CD4-positive, alpha-beta T cell treated with Interleukin-15 for 1 hour (primary cell): ENCODE measurements at regions not wholly inside any gene's neighbourhood (a gene's known extent, or its start where the extent isn't known, plus 50 kb on each side); places are given as distances from the start of the nearest gene placed in this dataset.

Source experiments
- DNase-seq: peaks from one replicate; pipeline ENCODE4 v3.0.0-alpha.2; 2020

- no peak for DNase-seq
Measured at GRCh38 chr3:101172516-101172915, 147.9 kb downstream of the IMPG2 start.

- no peak for DNase-seq
Measured at GRCh38 chr3:101171681-101172191, 148.6 kb downstream of the IMPG2 start.

- no peak for DNase-seq
Measured at GRCh38 chr3:101170806-101171558, 149.4 kb downstream of the IMPG2 start.

GRCh38 chr3:101170062-101170771 is 150.2 kb downstream of the IMPG2 start:
- no peak for DNase-seq

- no peak for DNase-seq
Measured at GRCh38 chr3:101169516-101169915, 150.9 kb downstream of the IMPG2 start.

- DNase-seq = no peak
Measured at GRCh38 chr3:101167376-101167775, 153.0 kb downstream of the IMPG2 start.

- DNase-seq = no peak
Measured at GRCh38 chr3:101166150-101166549, 154.2 kb downstream of the IMPG2 start.

- DNase-seq = no peak
Measured at GRCh38 chr3:101163554-101163953, 156.8 kb downstream of the IMPG2 start.

- DNase-seq = no peak
Measured at GRCh38 chr3:101159478-101159877, 160.9 kb downstream of the IMPG2 start.

- no peak for DNase-seq
Measured at GRCh38 chr3:101158374-101158773, 162.0 kb downstream of the IMPG2 start.

GRCh38 chr3:101156787-101157345 is 163.5 kb downstream of the IMPG2 start:
- no peak for DNase-seq

GRCh38 chr3:101155825-101156224 is 162.6 kb upstream of the ABI3BP start:
- no peak for DNase-seq

- DNase-seq = no peak
Measured at GRCh38 chr3:101154401-101154800, 161.2 kb upstream of the ABI3BP start.

GRCh38 chr3:101151286-101151913 is 158.2 kb upstream of the ABI3BP start:
- no peak for DNase-seq

- DNase-seq = no peak
Measured at GRCh38 chr3:101150504-101150903, 157.3 kb upstream of the ABI3BP start.

- DNase-seq = no peak
Measured at GRCh38 chr3:101149707-101150106, 156.5 kb upstream of the ABI3BP start.

GRCh38 chr3:101149251-101149650 is 156.0 kb upstream of the ABI3BP start:
- DNase-seq = no peak

GRCh38 chr3:101148001-101148400 is 154.8 kb upstream of the ABI3BP start:
- no peak for DNase-seq

- no peak for DNase-seq
Measured at GRCh38 chr3:101146946-101147345, 153.7 kb upstream of the ABI3BP start.

GRCh38 chr3:101144105-101144504 is 150.9 kb upstream of the ABI3BP start:
- no peak for DNase-seq

- no peak for DNase-seq
Measured at GRCh38 chr3:101143012-101143411, 149.8 kb upstream of the ABI3BP start.

GRCh38 chr3:101142160-101142559 is 148.9 kb upstream of the ABI3BP start:
- DNase-seq = no peak

GRCh38 chr3:101141135-101141534 is 147.9 kb upstream of the ABI3BP start:
- no peak for DNase-seq
